Lung (tissue), 11 donors: ENCODE measurements at regions not wholly inside any gene's neighbourhood (a gene's known extent, or its start where the extent isn't known, plus 50 kb on each side); places are given as distances from the start of the nearest gene placed in this dataset.

Experiments
- ATAC-seq: fragments of 200-7000 bp; cut with Tn5 transposase; one replicate; pipeline ENCODE4 v1.9.1; 2020; ENCODE audit warnings: moderate number of reproducible peaks; ENCODE audit not compliant: insufficient read depth, low FRiP score
- DNase-seq, 3 donors: peaks; one replicate each; pipeline ENCODE4 v3.0.0-alpha.2; 2013 to 2017
- H3K27ac ChIP-seq, 2 donors: one replicate each; pipeline ENCODE4 v1.5.1; 2013; ENCODE audit warnings: mild to moderate bottlenecking in 2 of 2, moderate library complexity in 2 of 2, control low read depth in 1 of 2, inconsistent platforms in 1 of 2, low read depth in 1 of 2, low read length in 1 of 2
- H3K27me3 ChIP-seq, 3 donors: one replicate each; pipeline ENCODE4 v1.5.1; 2013; ENCODE audit warnings: low read length in 2 of 3; ENCODE audit not compliant: control insufficient read depth in 3 of 3, insufficient read depth in 3 of 3
- H3K36me3 ChIP-seq, 4 donors: one replicate each; pipeline ENCODE4 v1.5.1; 2013; ENCODE audit warnings: low read length in 4 of 4, mild to moderate bottlenecking in 1 of 4, moderate library complexity in 1 of 4; ENCODE audit not compliant: control insufficient read depth in 4 of 4, insufficient read depth in 4 of 4
- H3K4me1 ChIP-seq, 5 donors: one replicate each; pipeline ENCODE4 v1.5.1; 2013; ENCODE audit warnings: low read length in 5 of 5, mild to moderate bottlenecking in 2 of 5, moderate library complexity in 1 of 5; ENCODE audit not compliant: control insufficient read depth in 5 of 5, insufficient read depth in 5 of 5
- H3K4me3 ChIP-seq: one replicate; pipeline ENCODE4 v1.5.1; 2013; ENCODE audit warnings: mild to moderate bottlenecking, control low read depth, moderate library complexity
- H3K9ac ChIP-seq, 2 donors: one replicate each; pipeline ENCODE4 v1.5.1; 2013; ENCODE audit warnings: low read length in 2 of 2, control low read depth in 1 of 2; ENCODE audit not compliant: insufficient read depth in 1 of 2
- H3K9me3 ChIP-seq, 4 donors: one replicate each; pipeline ENCODE4 v1.5.1; 2013; ENCODE audit warnings: low read length in 3 of 4, mild to moderate bottlenecking in 1 of 4, moderate library complexity in 1 of 4; ENCODE audit not compliant: control insufficient read depth in 4 of 4, insufficient read depth in 3 of 4
- CTCF ChIP-seq: IDR thresholded peaks from 2 replicates; pipeline ENCODE4 v1.5.1; 2012; ENCODE audit warnings: mild to moderate bottlenecking; ENCODE audit errors: control extremely low read depth, extremely low read depth
- WGBS, 2 donors: extraction: QIAGEN DNeasy Blood & Tissue Kit; methylation state at CpG; one replicate each; pipeline ENCODE4 v1.1.7; 2013; 5-methylcytosine and 5-hydroxymethylcytosine counted together
- donor health status: control.
- donor health status: control.
- donor health status: Bipolar disorder and iron deficiency.
- donor health status: healthy.
- donor health status: DM: yes; HTN: yes; CAD: no.

- no peak overlapping the region for H3K4me3 ChIP-seq
- peaks cover 0 to 24% (median 2%) of the 10 kb centered on the region in 5 donors for H3K4me1 ChIP-seq
- peaks cover 0 to 4% (median under 1%) of the 10 kb centered on the region in 3 donors for H3K27me3 ChIP-seq
- H3K36me3 ChIP-seq = no peaks in the 10 kb centered on the region
- whole genome bisulfite sequencing, 2 donors = 88 to 90% methylated on average over 17 of the region's 17 CpGs
- H3K27ac ChIP-seq = no peak overlapping the region
- H3K9ac ChIP-seq = no peak overlapping the region
- DNase-seq (no peak), ATAC-seq (no peak)
- no peak for TF ChIP-seq CTCF
- peaks cover 0 to 3% (median 0%) of the 10 kb centered on the region in 4 donors for H3K9me3 ChIP-seq
Measured at GRCh38 chr5:2181557-2181956, 298.8 kb upstream of the IRX4 start.

GRCh38 chr5:2181149-2181548 is 298.4 kb upstream of the IRX4 start:
- Histone ChIP-seq H3K27ac (no peak overlapping the region), H3K9ac (no peak overlapping the region), H3K9me3 (peaks cover 0 to 2% (median 0%) of the 10 kb centered on the region in 4 donors), H3K4me3 (no peak overlapping the region), H3K36me3 (no peaks in the 10 kb centered on the region), H3K27me3 (peaks cover 0 to 4% (median 3%) of the 10 kb centered on the region in 3 donors), H3K4me1 (peaks cover 0 to 24% (median 2%) of the 10 kb centered on the region in 5 donors)
- WGBS, 2 donors = 44 to 50% methylated on average over 8 of the region's 8 CpGs
- no peak for TF ChIP-seq CTCF
- ATAC-seq (no peak), DNase-seq (peak; percentile 34 to 72 (median 35))

- no peak for DNase-seq
- TF ChIP-seq CTCF = no peak
- peaks cover 0 to 3% (median under 1%) of the 10 kb centered on the region in 3 donors for H3K27me3 ChIP-seq
Measured at GRCh38 chr5:2180456-2180855, 297.7 kb upstream of the IRX4 start.

GRCh38 chr5:2179861-2180260 is 297.1 kb upstream of the IRX4 start:
- H3K36me3 ChIP-seq = no peaks in the 10 kb centered on the region
- DNase-seq (no peak), ATAC-seq (no peak)
- H3K4me3 ChIP-seq = no peak overlapping the region
- WGBS, 2 donors = 77 to 80% methylated on average over 23 of the region's 23 CpGs
- H3K4me1 ChIP-seq = peaks cover 0 to 24% (median 2%) of the 10 kb centered on the region in 5 donors
- peaks cover 0 to 3% (median 0%) of the 10 kb centered on the region in 3 donors for H3K27me3 ChIP-seq
- H3K9ac ChIP-seq = no peak overlapping the region
- H3K27ac ChIP-seq = no peak overlapping the region
- no peak for TF ChIP-seq CTCF
- H3K9me3 ChIP-seq = no peaks in the 10 kb centered on the region

More at GRCh38 chr5:2180456-2180855, 297.7 kb upstream of the IRX4 start:
- Histone ChIP-seq H3K27ac (no peak overlapping the region), H3K36me3 (no peaks in the 10 kb centered on the region), H3K9me3 (no peaks in the 10 kb centered on the region), H3K4me1 (peaks cover 0 to 24% (median 2%) of the 10 kb centered on the region in 5 donors), H3K9ac (no peak overlapping the region), H3K4me3 (no peak overlapping the region)
- WGBS, 2 donors = 88 to 91% methylated on average over 17 of the region's 17 CpGs
- no peak for ATAC-seq
